ENCODE measurements at regions not wholly inside any gene's neighbourhood (a gene's known extent, or its start where the extent isn't known, plus 50 kb on each side); places are given as distances from the start of the nearest gene placed in this dataset.

DNA sequence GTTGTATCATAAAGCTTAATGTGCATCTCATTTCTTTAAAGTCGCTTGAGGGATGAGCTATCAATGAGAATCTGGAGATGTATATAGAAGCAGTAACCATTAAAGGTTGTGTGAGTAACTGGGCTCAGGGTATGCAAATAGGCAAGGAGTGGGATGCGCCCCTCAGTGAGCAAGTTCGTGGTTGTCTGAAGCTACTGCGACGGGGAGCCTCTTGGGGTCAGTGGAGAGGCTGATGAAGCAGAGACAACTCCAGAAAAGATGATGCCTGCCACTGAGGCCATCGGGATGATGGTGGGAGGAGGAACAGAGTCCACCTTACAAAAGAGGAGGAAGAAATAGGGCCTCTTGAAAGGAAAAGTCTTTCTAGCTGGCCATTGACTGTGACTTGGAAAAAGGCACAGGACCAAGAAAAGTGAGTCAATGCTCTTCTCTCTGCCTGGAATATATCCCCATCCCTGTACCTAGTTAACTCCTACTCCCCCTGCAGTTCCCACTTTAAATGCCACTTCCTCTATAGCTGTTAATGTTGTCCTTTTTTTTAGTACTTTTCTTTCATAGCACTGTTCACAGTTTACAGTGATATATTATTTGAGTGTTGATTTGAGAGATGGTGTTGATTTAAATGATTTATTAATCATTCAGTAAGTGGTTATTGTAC is 51.4 kb upstream of the LSM6 start:
- H3K36me3 ChIP-seq, result no peaks in the 10 kb centered on the region
- TF ChIP-seq CTCF (IDR thresholded peaks at IDR 0.05), result no peak
- peaks cover 0 to 6% (median 0%) of the 10 kb centered on the region in 3 donors for H3K9me3 ChIP-seq
- no peaks in the 10 kb centered on the region for H3K4me1 ChIP-seq
- DNase-seq, result no peak
- no peaks in the 10 kb centered on the region for H3K27me3 ChIP-seq
- H3K4me3 ChIP-seq, result no peak overlapping the region
- intact Hi-C loops (cut with DNase I; ENCODE audit: low total_unique reads), result no loop called here
- no peak overlapping the region for H3K27ac ChIP-seq

GRCh38 chr4:146123231-146123630 is 52.3 kb upstream of the LSM6 start:
- Histone ChIP-seq H3K27me3 (no peaks in the 10 kb centered on the region), H3K36me3 (no peaks in the 10 kb centered on the region), H3K4me1 (no peaks in the 10 kb centered on the region), H3K4me3 (no peak overlapping the region), H3K9me3 (peaks cover 0 to 6% (median 0%) of the 10 kb centered on the region in 3 donors), H3K27ac (no peak overlapping the region)
- TF ChIP-seq CTCF (IDR thresholded peaks at IDR 0.05), result no peak
- DNase-seq, result no peak
- intact Hi-C loops (cut with DNase I; ENCODE audit: low total_unique reads), result no loop called here

- DNase-seq, result no peak
- no peaks in the 10 kb centered on the region for H3K4me1 ChIP-seq
- H3K27me3 ChIP-seq, result no peaks in the 10 kb centered on the region
- peaks cover 0 to 6% (median 0%) of the 10 kb centered on the region in 3 donors for H3K9me3 ChIP-seq
- intact Hi-C loops (cut with DNase I; ENCODE audit: low total_unique reads), result no loop called here
- no peak for TF ChIP-seq CTCF (IDR thresholded peaks at IDR 0.05)
- H3K27ac ChIP-seq, result no peak overlapping the region
- no peaks in the 10 kb centered on the region for H3K36me3 ChIP-seq
- no peak overlapping the region for H3K4me3 ChIP-seq
Measured at GRCh38 chr4:146122398-146122797, 53.1 kb upstream of the LSM6 start.

DNA sequence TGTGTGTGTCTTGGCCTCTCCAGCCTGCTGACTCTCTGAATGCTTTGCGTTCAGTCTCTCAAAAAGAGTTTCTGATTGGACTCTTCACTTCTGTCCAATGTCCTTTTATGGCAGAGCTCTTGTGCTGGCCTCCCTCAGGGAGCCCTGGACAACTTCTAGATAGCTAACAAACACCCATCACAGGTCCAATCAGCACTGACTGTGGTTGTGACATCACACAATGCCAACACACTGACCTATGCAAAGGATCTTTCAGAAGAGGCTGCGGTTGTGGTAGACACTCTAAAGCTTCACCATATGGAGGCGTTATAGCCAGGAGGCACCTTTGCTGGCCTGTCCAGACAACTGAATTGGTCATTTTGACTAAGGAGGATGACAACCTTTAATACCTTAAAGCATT is 53.8 kb upstream of the LSM6 start:
- DNase-seq, result no peak
- peaks cover 0 to 6% (median 0%) of the 10 kb centered on the region in 3 donors for H3K9me3 ChIP-seq
- no peak for TF ChIP-seq CTCF (IDR thresholded peaks at IDR 0.05)
- no peaks in the 10 kb centered on the region for H3K4me1 ChIP-seq
- no peak overlapping the region for H3K4me3 ChIP-seq
- H3K27me3 ChIP-seq, result no peaks in the 10 kb centered on the region
- intact Hi-C loops (cut with DNase I; ENCODE audit: low total_unique reads), result no loop called here
- no peaks in the 10 kb centered on the region for H3K36me3 ChIP-seq
- H3K27ac ChIP-seq, result no peak overlapping the region

DNA sequence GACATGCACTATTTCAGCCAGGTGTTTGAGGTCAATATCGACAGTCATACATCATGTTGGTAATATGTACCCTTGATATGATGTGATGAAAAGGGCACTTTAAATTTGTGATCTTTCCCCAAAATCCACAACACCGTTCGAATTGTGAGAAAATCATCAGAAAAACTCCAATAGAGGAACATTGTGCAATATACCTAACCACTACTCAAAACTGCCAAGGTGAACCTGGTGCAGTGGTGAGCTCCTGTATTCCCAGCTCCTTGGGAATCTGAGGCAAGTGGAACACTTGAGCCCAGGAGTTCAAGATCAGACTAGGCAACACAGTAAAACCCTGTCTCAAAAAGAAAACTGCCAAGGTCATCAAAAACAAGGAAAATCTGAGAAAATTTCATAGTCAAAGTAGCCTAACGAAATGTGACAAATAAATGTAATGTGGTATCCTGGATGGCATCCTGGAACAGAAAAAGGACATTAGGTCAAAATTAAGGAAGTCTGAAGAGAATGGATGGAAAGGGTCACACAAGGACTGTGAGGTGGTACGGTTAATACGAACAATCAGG is 55.6 kb upstream of the LSM6 start:
- Histone ChIP-seq H3K27ac (no peak overlapping the region), H3K4me1 (no peaks in the 10 kb centered on the region), H3K36me3 (no peaks in the 10 kb centered on the region), H3K4me3 (no peak overlapping the region), H3K9me3 (no peaks in the 10 kb centered on the region), H3K27me3 (no peaks in the 10 kb centered on the region)
- TF ChIP-seq CTCF (IDR thresholded peaks at IDR 0.05), result no peak
- DNase-seq, result no peak
- intact Hi-C loops (cut with DNase I; ENCODE audit: low total_unique reads), result no loop called here
